GM18907 (cell line): ENCODE measurements at regions not wholly inside any gene's neighbourhood (a gene's known extent, or its start where the extent isn't known, plus 50 kb on each side); places are given as distances from the start of the nearest gene placed in this dataset.

ENCODE experiments used
- ATAC-seq: cut with Tn5 transposase; IDR thresholded peaks from one replicate; pipeline ENCODE4 v1.9.1; 2021; ENCODE audit warnings: mild to moderate bottlenecking, moderate library complexity; ENCODE audit not compliant: unreplicated experiment

- no peak for ATAC-seq
Measured at GRCh38 chr2:180324182-180324581, 317.1 kb upstream of the CWC22 start.

- no peak for ATAC-seq
Measured at GRCh38 chr2:180322781-180323180, 315.7 kb upstream of the CWC22 start.

- peak; percentile 93 for ATAC-seq
Measured at GRCh38 chr2:180319586-180320405, 312.7 kb upstream of the CWC22 start.

GRCh38 chr2:180314086-180314485 lies 307.0 kb upstream of the CWC22 start:
- no peak for ATAC-seq

GRCh38 chr2:180312542-180312941 lies 305.4 kb upstream of the CWC22 start:
- ATAC-seq, result no peak

GRCh38 chr2:180307096-180307495 lies 300.0 kb upstream of the CWC22 start:
- no peak for ATAC-seq

- ATAC-seq, result no peak
Measured at GRCh38 chr2:180306346-180306745, 299.2 kb upstream of the CWC22 start.

- ATAC-seq, result no peak
Measured at GRCh38 chr2:180291552-180292421, 284.7 kb upstream of the CWC22 start.

- ATAC-seq, result no peak
Measured at GRCh38 chr2:180291060-180291459, 284.0 kb upstream of the CWC22 start.

- ATAC-seq, result no peak
Measured at GRCh38 chr2:180289627-180290026, 282.5 kb upstream of the CWC22 start.

GRCh38 chr2:180279581-180279980 lies 272.5 kb upstream of the CWC22 start:
- no peak for ATAC-seq

GRCh38 chr2:180276733-180277132 lies 269.6 kb upstream of the CWC22 start:
- ATAC-seq, result no peak

- ATAC-seq, result no peak
Measured at GRCh38 chr2:180268006-180268405, 260.9 kb upstream of the CWC22 start.

- ATAC-seq, result no peak
Measured at GRCh38 chr2:180261976-180262375, 254.9 kb upstream of the CWC22 start.

- ATAC-seq, result no peak
Measured at GRCh38 chr2:180258579-180258978, 251.5 kb upstream of the CWC22 start.

- no peak for ATAC-seq
Measured at GRCh38 chr2:180258041-180258537, 251.0 kb upstream of the CWC22 start.

- no peak for ATAC-seq
Measured at GRCh38 chr2:180257247-180257646, 250.2 kb upstream of the CWC22 start.

GRCh38 chr2:180255981-180256380 lies 248.9 kb upstream of the CWC22 start:
- no peak for ATAC-seq

- ATAC-seq, result no peak
Measured at GRCh38 chr2:180254872-180255271, 247.8 kb upstream of the CWC22 start.

- no peak for ATAC-seq
Measured at GRCh38 chr2:180247658-180248057, 240.6 kb upstream of the CWC22 start.

GRCh38 chr2:180246268-180246667 lies 239.2 kb upstream of the CWC22 start:
- no peak for ATAC-seq

GRCh38 chr2:180240774-180241173 lies 233.7 kb upstream of the CWC22 start:
- ATAC-seq, result no peak
